AG04449 (cell line): ENCODE measurements at regions not wholly inside any gene's neighbourhood (a gene's known extent, or its start where the extent isn't known, plus 50 kb on each side); places are given as distances from the start of the nearest gene placed in this dataset.
A peak's percentile ranks its signal among the peaks of the same experiment; 100 is the strongest.

Experiments
- CTCF ChIA-PET: fragments of 350-600 bp; formaldehyde crosslinking; extraction: SDS; loops from one replicate; lab custom pipeline; 2021; ENCODE audit warnings: antibody characterized with exemption; lab: Yijun Ruan, JAX
- POLR2A ChIA-PET: fragments of 400-600, 350-600 bp; formaldehyde crosslinking; extraction: SDS; loops from one replicate; lab custom pipeline; 2020; ENCODE audit warnings: antibody characterized with exemption, inconsistent platforms; lab: Yijun Ruan, JAX
- DNase-seq: peaks from one replicate; pipeline ENCODE4 v3.0.0-alpha.2; 2010; ENCODE audit warnings: low read depth, low spot score
- H3K4me3 ChIP-seq: 2 replicates; pipeline ENCODE4 v1.5.1; 2011; ENCODE audit warnings: low read depth, mild to moderate bottlenecking, control low read depth, low read length
- TF ChIP-seq, protein P1 (sequence below): IDR thresholded peaks from one replicate; pipeline ENCODE4 v1.5.1; 2011; ENCODE audit warnings: mild to moderate bottlenecking, moderate library complexity, low read length, control low read depth, inconsistent platforms; ENCODE audit not compliant: insufficient read depth; ENCODE audit errors: missing control alignments

DNA sequence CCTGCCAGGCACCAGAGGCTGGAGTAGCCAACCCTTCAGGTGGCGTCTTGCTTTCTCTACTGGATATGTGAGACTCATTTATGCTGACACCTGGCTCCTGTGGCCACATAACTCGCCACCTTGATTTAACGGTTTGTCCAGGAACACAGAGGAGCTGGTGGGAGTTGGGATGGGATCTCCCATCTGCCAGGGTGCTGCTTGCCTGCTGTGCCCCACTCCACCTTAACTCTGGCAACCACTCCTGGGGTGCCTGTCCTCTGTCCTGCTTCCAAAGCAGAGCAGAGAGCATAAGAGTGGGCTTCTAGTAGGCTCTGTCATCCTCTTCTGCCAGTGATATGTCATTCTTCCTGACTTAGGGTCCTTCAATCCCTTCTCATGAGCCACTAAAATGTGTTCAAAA, 63.4 kb upstream of the ZNF423 start:
- TF ChIP-seq, protein P1, sequence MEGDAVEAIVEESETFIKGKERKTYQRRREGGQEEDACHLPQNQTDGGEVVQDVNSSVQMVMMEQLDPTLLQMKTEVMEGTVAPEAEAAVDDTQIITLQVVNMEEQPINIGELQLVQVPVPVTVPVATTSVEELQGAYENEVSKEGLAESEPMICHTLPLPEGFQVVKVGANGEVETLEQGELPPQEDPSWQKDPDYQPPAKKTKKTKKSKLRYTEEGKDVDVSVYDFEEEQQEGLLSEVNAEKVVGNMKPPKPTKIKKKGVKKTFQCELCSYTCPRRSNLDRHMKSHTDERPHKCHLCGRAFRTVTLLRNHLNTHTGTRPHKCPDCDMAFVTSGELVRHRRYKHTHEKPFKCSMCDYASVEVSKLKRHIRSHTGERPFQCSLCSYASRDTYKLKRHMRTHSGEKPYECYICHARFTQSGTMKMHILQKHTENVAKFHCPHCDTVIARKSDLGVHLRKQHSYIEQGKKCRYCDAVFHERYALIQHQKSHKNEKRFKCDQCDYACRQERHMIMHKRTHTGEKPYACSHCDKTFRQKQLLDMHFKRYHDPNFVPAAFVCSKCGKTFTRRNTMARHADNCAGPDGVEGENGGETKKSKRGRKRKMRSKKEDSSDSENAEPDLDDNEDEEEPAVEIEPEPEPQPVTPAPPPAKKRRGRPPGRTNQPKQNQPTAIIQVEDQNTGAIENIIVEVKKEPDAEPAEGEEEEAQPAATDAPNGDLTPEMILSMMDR = no peak
- DNase-seq = no peak
- ChIA-PET CTCF (interaction anchor here (3.9 kb wide), 1 partner anchor 511 kb away, joined by 28 read pairs; no protein-coding TSS in a partner anchor), POLR2A (no interaction called here)
- no peak overlapping the region for H3K4me3 ChIP-seq

DNA sequence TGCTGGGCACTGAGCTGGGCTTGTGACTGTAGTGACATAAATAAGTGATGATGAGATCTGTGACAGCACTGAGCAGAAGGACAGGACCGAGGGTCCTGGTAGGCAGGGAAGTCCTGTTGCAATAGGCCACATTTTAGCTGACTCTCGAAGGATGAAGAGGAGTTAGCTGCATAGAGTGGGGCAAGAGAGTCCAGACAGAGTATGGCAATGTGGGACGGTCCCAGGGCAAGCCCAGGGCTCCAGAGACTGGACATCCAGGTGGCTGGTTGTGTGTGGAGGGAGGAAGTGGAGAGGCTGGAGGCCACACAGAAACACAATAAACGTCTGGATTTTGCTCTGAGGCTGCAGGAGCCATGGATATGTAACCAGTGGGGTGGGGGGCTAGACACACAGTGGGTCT, 64.5 kb upstream of the ZNF423 start:
- no peak overlapping the region for H3K4me3 ChIP-seq
- DNase-seq = no peak
- TF ChIP-seq, protein P1 = no peak
- ChIA-PET POLR2A (no interaction called here), CTCF (interaction anchor here (3.9 kb wide), 1 partner anchor 513 kb away, joined by 28 read pairs; no protein-coding TSS in a partner anchor)

DNA sequence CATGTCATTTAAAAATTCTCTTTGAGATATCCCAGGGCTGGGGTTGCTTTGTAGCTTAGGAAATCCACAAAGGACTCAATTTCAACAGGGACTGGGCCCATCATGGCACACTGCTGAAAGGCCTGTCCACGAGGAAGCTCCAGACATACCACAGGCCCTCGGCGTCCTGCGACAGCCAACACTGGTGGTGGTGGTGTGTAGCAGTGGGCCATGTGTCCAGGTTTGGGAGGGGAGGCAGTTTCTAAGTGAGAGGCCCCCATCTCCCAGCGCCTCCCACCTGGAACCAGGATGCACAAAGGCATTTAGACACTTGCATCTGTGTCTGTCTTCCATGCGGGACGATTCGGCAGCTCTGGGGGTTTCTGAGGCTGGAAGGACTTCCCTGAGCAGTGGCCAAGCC, 65.2 kb upstream of the ZNF423 start:
- CTCF ChIA-PET = interaction anchor here (1.0 to 3.9 kb wide), 6 partner anchors 9 to 513 kb away, joined by 3 to 28 read pairs (median 6); no protein-coding TSS in a partner anchor

DNA sequence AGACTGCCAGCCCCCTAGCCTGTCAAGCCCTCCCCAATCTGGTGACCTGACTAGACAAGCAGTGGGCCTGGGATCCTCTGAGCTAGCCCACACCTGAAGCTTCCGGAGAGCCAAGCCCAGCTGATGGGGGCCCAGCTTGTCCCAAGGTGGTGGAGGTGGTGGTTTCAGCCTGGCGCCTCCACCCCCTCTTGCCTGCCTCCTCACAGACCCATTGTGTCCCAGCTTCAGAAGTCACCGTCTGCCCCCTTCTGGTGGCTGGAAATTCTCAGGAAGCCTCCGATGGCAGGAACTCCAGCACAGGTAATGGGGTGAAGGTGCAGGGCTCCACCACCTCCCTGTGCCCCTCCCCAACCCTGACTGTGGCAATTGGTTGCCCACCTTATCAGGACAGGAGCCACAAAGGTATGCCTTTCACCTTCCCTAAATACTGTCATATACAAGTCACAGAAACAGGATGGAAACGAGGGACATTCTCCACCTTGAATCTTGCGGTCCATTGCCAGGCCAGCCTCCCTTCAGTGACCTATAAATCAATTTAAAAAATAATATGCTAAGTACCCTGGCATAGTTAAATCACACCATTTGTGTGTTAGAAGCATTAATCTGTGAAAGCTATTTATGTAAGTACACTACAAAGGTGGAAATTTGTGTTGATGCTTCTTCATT, 66.0 kb upstream of the ZNF423 start:
- no peak overlapping the region for H3K4me3 ChIP-seq
- CTCF ChIA-PET = interaction anchor here (0.9 to 3.9 kb wide), 11 partner anchors 9 to 514 kb away, joined by 3 to 28 read pairs (median 4); no protein-coding TSS in a partner anchor
- POLR2A ChIA-PET = no interaction called here
- DNase-seq = no peak
- TF ChIP-seq, protein P1 = peak; percentile 71

More for the DNA sequence above, 65.2 kb upstream of the ZNF423 start:
- DNase-seq = no peak
- H3K4me3 ChIP-seq = no peak overlapping the region
- POLR2A ChIA-PET = no interaction called here
- TF ChIP-seq, protein P1 = no peak

DNA sequence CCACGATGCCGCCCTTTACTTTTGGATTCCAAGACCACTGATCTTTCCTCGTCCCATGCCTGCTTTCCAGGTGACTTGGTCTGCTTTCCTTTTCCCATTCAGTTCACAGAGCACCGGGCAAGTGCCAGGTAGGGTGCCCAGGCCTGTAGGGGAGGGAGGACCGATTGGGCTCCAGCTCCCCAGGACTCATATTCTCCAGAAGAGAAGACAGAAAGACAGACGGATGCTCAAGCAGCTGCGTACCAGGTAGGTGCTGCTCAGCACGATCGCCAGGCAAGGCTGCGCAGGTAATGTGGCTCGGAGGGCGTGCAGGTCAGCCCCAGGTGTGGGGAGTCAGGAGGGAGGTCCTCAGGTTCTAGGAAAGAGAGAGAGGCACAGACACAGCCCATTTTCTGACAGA, 67.5 kb upstream of the ZNF423 start:
- ChIA-PET POLR2A (no interaction called here), CTCF (interaction anchor here (1.1 to 3.9 kb wide), 6 partner anchors 12 to 516 kb away, joined by 3 to 28 read pairs (median 6); no protein-coding TSS in a partner anchor)
- TF ChIP-seq, protein P1 = no peak

DNA sequence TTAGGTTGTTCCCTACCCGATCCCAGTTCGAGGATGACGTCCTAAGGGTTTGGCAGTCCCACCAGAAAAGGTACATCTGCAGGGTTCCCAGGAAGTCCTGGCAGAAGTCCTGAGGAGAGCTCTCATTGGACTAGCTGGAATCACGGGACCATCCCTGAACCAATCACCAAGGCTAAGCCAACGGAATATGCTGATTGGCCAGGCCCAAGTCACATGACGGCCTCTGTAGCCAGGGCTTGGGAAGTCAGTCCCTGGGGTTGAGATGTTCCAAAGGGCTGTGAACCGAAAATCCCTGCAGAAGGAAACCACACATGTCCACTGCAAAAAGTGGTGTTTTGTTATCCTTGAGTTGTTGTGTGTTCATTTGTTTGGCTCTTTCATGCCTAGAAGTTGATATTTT, 68.2 kb upstream of the ZNF423 start:
- TF ChIP-seq, protein P1 = no peak
- CTCF ChIA-PET = interaction anchor here (1.1 kb wide), 1 partner anchor 368 kb away, joined by 3 read pairs; no protein-coding TSS in a partner anchor
- DNase-seq = no peak
- H3K4me3 ChIP-seq = no peak overlapping the region
- POLR2A ChIA-PET = no interaction called here

More for the DNA sequence above, 67.5 kb upstream of the ZNF423 start:
- no peak overlapping the region for H3K4me3 ChIP-seq
- DNase-seq = no peak
